GM12873 (cell line): ENCODE measurements at regions not wholly inside any gene's neighbourhood (a gene's known extent, or its start where the extent isn't known, plus 50 kb on each side); places are given as distances from the start of the nearest gene placed in this dataset.

Source experiments
- CTCF ChIP-seq: IDR thresholded peaks from 2 replicates; pipeline ENCODE4 v1.5.1; 2012; ENCODE audit warnings: low read depth, mild to moderate bottlenecking, moderate library complexity, low read length, control low read depth; ENCODE audit not compliant: insufficient read depth; ENCODE audit errors: missing control alignments

GRCh38 chr10:16316733-16317390 is 119.9 kb upstream of the PTER start:
- no peak for TF ChIP-seq CTCF

- no peak for TF ChIP-seq CTCF
Measured at GRCh38 chr10:16341637-16342036, 95.2 kb upstream of the PTER start.

- TF ChIP-seq CTCF, result no peak
Measured at GRCh38 chr10:16348891-16349290, 87.9 kb upstream of the PTER start.

- TF ChIP-seq CTCF, result no peak
Measured at GRCh38 chr10:16352146-16352545, 84.7 kb upstream of the PTER start.

GRCh38 chr10:16360001-16360400 is 76.8 kb upstream of the PTER start:
- no peak for TF ChIP-seq CTCF

- TF ChIP-seq CTCF, result no peak
Measured at GRCh38 chr10:16360425-16360824, 76.4 kb upstream of the PTER start.

- TF ChIP-seq CTCF, result no peak
Measured at GRCh38 chr10:16361086-16361485, 75.7 kb upstream of the PTER start.
